GM19238 (cell line): ENCODE measurements at regions not wholly inside any gene's neighbourhood (a gene's known extent, or its start where the extent isn't known, plus 50 kb on each side); places are given as distances from the start of the nearest gene placed in this dataset.

ENCODE experiments used
- DNase-seq: peaks from one replicate; pipeline ENCODE4 v3.0.0; 2011; ENCODE audit warnings: low spot score; ENCODE audit not compliant: insufficient read length

- DNase-seq, result no peak
Measured at GRCh38 chr6:11296449-11297375, 64.2 kb upstream of the NEDD9 start.

- DNase-seq, result no peak
Measured at GRCh38 chr6:11295969-11296368, 63.5 kb upstream of the NEDD9 start.

- no peak for DNase-seq
Measured at GRCh38 chr6:11294228-11294627, 61.8 kb upstream of the NEDD9 start.

GRCh38 chr6:11292594-11293236 lies 60.2 kb upstream of the NEDD9 start:
- DNase-seq, result no peak

GRCh38 chr6:11292091-11292490 lies 59.6 kb upstream of the NEDD9 start:
- no peak for DNase-seq

- DNase-seq, result no peak
Measured at GRCh38 chr6:11291582-11291981, 59.1 kb upstream of the NEDD9 start.

GRCh38 chr6:11290027-11290426 lies 57.6 kb upstream of the NEDD9 start:
- DNase-seq, result no peak

- DNase-seq, result no peak
Measured at GRCh38 chr6:11288065-11288464, 55.6 kb upstream of the NEDD9 start.

GRCh38 chr6:11284996-11285395 lies 52.5 kb upstream of the NEDD9 start:
- no peak for DNase-seq

GRCh38 chr6:11283629-11284028 lies 51.2 kb upstream of the NEDD9 start:
- DNase-seq, result no peak

GRCh38 chr6:11282875-11283274 lies 50.4 kb upstream of the NEDD9 start:
- no peak for DNase-seq
